ENCODE measurements at regions not wholly inside any gene's neighbourhood (a gene's known extent, or its start where the extent isn't known, plus 50 kb on each side); places are given as distances from the start of the nearest gene placed in this dataset.

- TF ChIP-seq CTCF (conservative IDR thresholded peaks at IDR 0.05; ENCODE audit: low read length) = no peak
- no peak for TF ChIP-seq EZH2phosphoT487 (IDR thresholded peaks at IDR 0.05; ENCODE audit: borderline replicate concordance)
Measured at GRCh38 chr3:53422954-53423698, 71.3 kb upstream of the CACNA1D start.

Data from Loucy (cell line).